Inferior parietal cortex (tissue), 1 donor: ENCODE measurements at regions not wholly inside any gene's neighbourhood (a gene's known extent, or its start where the extent isn't known, plus 50 kb on each side); places are given as distances from the start of the nearest gene placed in this dataset.
"Not testable (repeated sequence)": the region's sequence is repeated elsewhere in the genome, so short reads cannot be mapped to it uniquely, and the experiment has no call there.

Source experiments
- DNase-seq: peaks from one replicate; pipeline ENCODE4 v3.0.0-alpha.2; 2016; ENCODE audit errors: extremely low spot score

DNA sequence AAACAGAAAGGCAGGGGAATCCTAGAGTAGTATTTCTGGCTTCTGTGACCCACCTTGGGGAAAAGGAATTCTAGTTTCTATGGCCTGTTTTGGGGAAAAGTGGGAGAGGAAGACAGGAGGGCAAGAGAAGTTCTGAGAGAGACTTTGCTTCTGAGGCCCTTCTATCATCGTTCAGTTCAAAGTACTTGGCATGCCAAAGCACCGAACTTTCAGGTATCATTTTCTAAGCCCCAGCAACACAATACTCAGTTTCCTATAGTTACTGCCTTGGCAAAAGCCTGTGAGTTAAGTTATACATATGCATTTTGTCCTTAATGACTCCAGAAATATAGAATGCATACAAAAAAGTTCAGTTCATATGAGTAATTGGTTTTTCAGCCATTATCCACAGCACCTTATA lies 74.1 kb upstream of the CHD2 start:
- DNase-seq = no peak

GRCh38 chr15:92827991-92828390 lies 72.1 kb upstream of the CHD2 start:
- DNase-seq = not testable (repeated sequence)

- DNase-seq = no peak
These were observed 70.2 kb upstream of the CHD2 start for GRCh38 chr15:92829875-92830274.

GRCh38 chr15:92831336-92831654 lies 68.8 kb upstream of the CHD2 start:
- no peak for DNase-seq

GRCh38 chr15:92831655-92832328 lies 68.3 kb upstream of the CHD2 start:
- DNase-seq = peak; percentile 92

GRCh38 chr15:92833106-92833433 lies 67.1 kb upstream of the CHD2 start:
- no peak for DNase-seq

DNA sequence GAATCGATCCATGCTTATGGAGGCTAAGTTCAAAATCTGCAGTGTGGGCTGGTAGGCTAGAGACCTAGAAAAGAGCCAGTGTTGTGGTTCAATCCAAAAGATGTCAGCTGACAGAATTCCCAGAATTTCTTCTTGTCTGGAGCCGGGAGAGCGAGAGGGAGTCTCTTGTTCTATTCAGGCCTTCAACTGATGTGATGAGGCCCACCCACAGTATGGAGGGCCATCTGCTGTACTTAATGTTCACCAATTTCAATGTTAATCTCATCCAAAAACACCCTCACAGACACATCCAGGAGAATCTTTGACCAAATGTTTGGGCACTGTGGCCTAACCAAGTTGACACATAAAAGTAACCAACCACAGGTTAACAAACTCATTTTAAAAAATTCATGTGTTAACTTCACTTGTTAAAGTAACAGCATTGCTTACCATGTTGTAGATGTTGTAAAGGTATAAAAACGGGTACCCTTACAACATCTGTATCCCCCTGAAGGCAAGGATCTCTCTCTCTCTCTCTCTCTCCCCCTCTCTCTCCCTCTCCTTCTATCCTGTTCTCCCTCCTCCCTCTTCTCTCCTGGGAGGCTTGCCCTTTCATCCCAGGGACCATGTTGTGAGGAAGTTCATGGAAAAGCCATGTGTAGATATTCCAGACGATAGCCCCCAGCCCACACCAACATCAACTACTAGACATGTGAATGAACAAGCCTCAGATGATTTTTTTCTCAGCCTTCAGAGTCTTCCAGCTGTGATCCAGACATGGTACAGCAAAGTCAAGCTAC lies 66.4 kb upstream of the CHD2 start:
- DNase-seq = no peak

DNA sequence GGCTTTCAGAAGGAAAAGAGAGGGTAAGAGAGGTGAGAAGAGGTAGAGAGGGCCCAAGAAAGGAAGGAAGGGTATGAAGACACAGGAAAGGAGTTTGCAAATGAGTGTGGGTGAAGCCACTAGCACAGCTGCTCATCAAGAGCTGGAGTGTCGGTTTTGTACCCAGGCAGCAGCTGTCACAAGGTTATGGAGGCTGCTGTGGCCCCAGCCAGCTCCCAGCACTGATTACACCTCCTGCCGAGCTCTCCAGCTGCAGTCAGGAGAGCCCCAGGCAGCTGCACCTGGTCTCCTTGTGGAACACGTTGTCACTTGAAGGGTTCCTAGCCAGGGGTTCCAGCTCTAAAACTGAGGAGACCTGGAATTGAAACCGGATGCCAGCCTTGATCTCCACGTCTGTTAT lies 60.4 kb upstream of the CHD2 start:
- no peak for DNase-seq

DNA sequence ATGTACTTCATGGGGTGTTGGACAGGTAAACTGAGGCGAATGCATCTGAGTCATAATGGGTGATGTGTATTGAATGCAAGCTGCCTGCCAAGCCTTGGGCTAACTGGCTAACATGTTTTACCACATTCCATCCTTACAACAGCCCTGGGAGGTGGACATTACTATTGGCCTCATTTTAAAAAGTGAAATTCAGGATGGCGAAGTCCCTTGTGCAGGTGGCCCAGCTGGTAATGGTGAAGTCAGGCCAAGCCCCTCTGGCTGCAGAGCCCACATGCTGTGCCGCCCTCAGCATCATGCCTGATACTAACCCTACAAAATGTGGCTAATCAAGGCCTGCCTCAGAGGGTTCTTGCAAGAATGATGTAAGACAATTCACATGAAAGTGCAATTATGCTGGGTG lies 60.0 kb upstream of the CHD2 start:
- no peak for DNase-seq

GRCh38 chr15:92843326-92843725 lies 56.8 kb upstream of the CHD2 start:
- no peak for DNase-seq

- no peak for DNase-seq
These were observed 56.3 kb upstream of the CHD2 start for GRCh38 chr15:92843814-92844213.

DNA sequence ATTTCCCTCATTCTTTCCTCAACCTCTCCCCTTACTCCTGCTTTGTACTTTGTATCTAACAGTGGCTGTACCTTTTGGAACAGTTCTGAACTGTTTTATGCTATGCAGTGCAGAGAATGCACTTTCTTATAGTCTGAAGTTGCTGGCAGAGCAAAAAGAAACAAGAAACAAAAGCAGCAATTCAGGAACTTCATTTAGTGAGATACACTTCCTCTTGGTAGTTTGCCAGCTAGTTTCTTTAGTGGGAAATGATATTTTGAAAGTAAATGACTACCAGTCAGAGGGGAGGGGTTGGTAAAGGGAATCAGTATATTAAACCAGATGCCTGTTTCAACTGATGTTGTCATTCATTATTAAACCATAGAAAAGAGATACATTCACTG lies 55.0 kb upstream of the CHD2 start:
- DNase-seq = peak; percentile 49

GRCh38 chr15:92846741-92847140 lies 53.4 kb upstream of the CHD2 start:
- no peak for DNase-seq

DNA sequence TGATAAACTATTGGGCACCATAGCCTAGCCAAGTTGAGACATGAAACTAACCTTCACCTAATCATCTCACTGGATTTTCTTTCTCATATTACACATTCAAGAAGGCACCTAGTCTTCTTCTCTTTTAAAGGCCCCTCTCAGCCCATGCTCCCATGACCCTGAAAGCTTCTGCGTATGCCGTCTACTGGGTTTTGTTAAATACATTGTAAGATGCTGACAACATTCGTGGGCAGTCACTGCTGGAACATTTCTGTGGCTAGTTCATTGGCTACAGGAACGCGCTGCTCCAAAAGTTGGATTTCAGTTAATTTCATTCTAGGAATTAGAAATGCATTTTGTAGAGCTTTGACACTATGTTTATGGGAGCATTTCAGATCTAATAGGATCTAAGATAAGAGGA lies 52.3 kb upstream of the CHD2 start:
- DNase-seq = no peak

DNA sequence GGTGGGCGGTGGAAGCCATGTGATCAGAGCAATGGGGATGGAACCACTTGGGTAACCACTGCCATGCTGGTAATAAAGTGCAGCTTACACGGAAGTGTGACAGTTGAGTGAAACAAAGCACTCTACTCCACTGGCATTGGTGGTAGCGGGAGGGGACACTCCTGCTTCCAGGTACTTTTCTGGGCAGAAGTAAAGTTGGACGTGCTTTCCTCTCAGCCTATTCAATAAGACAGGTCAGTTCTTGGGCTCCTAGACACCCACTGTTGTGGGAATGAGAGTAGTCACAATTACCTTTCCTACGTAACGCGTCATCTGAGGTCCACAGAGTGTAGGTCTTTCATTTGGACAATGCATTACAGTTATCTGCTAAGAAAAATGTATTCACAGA lies 51.7 kb upstream of the CHD2 start:
- DNase-seq = no peak

DNA sequence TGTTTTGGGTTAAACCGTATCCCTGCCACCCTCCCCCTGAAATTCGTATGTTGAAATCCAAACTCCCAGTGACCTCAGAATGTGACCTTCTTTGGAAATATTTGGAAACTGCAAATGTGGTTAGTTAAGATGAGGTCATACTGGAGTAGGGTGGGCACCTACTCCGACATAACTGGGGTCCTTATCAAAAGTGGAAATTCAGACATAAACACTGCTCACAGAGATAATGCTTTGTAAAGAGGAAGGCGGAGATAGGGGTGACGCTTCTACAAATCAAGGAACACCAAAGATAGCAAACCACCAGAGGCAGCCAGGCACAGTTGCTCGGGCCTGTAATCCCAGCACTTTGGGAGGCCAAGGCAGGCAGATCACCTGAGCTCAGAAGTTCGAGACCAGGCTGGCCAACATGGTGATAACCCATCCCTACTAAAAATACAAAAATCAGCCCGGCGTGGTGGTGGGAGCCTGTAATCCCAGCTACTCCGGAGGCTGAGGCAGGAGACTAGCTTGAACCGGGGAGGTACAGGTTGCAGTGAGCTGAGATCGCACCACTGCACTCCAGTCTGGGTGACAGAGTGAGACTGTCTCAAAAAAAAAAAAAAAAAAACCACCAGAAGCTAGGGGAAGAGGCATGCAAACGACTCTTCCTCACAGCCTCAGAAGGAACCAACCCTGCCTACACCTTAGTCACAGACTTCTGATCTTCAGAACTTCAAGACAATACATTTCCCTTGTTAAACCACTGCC lies 51.1 kb upstream of the CHD2 start:
- no peak for DNase-seq

DNA sequence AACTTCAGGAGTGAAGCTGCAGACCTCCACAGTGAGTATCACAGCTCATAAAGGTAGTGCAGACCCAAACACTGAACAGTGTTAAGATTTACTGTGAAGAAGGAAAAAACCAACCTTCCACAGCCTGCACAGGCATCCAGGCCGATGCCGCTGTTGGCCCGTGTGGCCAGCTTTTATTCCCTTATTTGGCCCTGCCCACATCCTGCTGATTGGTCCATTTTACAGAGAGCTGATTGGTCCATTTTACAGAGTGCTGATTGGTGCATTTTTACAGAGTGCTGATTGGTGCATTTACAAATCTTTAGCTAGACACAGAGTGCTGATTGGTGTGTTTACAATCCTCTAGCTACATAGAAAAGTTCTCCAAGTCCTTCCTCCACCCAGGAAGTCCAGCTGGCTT lies 49.9 kb upstream of the CHD2 start:
- DNase-seq = not testable (repeated sequence)
